ENCODE measurements at regions not wholly inside any gene's neighbourhood (a gene's known extent, or its start where the extent isn't known, plus 50 kb on each side); places are given as distances from the start of the nearest gene placed in this dataset.

DNA sequence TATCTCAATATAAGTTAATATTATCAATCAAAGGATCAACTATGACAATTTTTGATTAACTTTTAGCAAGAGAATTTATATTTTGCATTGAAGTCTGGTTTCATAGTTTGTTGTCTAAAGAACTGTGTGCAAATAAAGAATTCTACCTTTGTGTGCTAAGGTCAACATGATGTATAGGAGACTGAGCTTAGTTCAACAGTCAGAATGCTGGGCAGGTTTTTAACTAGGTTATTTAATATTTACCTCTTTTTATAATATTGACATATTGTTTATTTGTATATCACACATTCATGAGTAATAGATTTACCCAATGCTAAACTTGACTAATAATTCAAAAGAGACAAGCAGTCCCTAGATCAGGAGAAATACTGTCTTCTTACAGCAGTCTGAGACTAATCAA lies 831.4 kb downstream of the DSC3 start:
- DNase-seq (ENCODE audit: low read depth), result no peak
- no peak overlapping the region for H3K4me3 ChIP-seq (ENCODE audit: low read depth, low read length)
- TF ChIP-seq, protein P1, sequence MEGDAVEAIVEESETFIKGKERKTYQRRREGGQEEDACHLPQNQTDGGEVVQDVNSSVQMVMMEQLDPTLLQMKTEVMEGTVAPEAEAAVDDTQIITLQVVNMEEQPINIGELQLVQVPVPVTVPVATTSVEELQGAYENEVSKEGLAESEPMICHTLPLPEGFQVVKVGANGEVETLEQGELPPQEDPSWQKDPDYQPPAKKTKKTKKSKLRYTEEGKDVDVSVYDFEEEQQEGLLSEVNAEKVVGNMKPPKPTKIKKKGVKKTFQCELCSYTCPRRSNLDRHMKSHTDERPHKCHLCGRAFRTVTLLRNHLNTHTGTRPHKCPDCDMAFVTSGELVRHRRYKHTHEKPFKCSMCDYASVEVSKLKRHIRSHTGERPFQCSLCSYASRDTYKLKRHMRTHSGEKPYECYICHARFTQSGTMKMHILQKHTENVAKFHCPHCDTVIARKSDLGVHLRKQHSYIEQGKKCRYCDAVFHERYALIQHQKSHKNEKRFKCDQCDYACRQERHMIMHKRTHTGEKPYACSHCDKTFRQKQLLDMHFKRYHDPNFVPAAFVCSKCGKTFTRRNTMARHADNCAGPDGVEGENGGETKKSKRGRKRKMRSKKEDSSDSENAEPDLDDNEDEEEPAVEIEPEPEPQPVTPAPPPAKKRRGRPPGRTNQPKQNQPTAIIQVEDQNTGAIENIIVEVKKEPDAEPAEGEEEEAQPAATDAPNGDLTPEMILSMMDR (IDR thresholded peaks at IDR 0.05; ENCODE audit: insufficient read depth, low read depth, low read length, missing control alignments), result no peak

DNA sequence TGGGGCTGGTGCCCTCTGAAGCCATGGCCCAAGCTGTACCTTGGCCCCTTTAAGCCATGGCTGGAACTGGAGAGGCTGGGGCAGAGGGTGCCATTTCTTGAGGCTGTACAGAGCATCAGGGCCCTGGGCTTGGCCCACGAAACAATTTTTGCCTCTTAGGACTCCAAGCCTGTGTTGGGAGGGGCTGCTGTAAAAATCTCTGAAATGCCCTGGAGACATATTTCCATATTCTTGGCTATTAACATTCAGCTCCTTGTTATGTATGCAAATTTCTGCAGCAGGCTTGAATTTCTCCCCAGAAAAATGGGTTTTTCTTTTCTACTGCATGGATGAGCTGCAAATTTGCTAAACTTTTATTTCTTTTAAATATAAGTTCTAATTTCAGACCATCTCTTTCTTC lies 834.0 kb downstream of the DSC3 start:
- no peak for DNase-seq (ENCODE audit: low read depth)
- TF ChIP-seq, protein P1 (IDR thresholded peaks at IDR 0.05; ENCODE audit: insufficient read depth, low read depth, low read length, missing control alignments), result no peak
- H3K4me3 ChIP-seq (ENCODE audit: low read depth, low read length), result no peak overlapping the region

DNA sequence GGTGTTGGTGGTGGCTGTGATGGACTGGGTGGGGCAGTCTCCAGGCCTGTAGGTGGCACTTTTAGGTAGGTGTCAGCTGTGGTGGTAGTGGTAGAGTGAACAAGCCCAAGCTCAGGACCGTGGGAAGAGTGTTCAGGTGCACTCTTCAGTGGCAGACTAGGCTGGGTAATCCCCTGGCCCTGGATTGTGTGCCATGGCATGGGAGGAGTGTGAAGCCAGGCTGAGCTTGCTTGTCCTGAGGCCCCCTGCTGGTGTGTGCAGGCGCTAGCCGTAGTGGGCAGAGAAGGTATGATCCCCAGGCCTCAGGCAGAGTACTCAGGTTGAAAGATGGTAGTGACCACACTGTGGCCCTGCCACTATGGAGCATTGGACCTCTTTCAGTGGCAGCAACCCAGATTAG lies 850.3 kb downstream of the DSC3 start:
- H3K4me3 ChIP-seq (ENCODE audit: low read depth, low read length), result no peak overlapping the region
- TF ChIP-seq, protein P1 (IDR thresholded peaks at IDR 0.05; ENCODE audit: insufficient read depth, low read depth, low read length, missing control alignments), result peak; percentile 3
- peak; percentile 0 for DNase-seq (ENCODE audit: low read depth)

DNA sequence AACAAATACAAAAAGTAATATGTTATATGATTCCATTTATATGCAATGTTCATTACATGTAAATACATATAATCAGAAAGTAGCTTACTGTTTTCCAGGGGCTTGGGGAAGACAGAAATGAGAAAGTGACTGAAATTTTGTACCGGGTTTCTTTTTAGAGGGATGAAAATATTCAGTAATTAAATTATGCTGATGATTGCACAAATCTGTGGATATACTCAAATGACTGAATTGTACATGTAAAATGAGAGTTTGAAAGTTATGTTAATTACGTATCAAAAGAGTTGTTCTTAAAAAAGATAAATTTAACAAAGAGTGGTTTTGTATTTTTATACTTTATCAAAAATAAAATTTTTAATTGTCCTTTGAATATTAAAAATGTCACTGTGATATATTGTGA lies 856.3 kb downstream of the DSC3 start:
- no peak overlapping the region for H3K4me3 ChIP-seq (ENCODE audit: low read depth, low read length)
- TF ChIP-seq, protein P1 (IDR thresholded peaks at IDR 0.05; ENCODE audit: insufficient read depth, low read depth, low read length, missing control alignments), result no peak
- no peak for DNase-seq (ENCODE audit: low read depth)

DNA sequence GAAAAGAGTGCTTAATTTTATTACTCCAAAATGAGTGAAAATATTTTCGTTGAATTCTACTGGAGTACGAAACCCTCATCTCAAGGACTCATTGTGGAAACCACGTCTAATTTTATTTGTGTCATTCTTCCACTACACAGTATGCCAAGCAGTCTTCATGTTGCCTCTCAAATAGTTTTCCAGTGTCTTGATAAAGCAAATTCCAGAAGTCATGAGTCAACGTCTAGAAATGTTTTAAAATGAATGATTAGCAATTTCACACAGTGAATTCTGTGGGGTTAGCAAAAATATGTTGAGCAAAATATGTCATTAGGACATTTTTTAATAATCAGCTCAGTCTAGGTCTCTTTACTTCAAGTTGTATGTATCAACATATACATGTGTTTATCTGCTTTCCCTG lies 865.5 kb downstream of the DSC3 start:
- H3K4me3 ChIP-seq (ENCODE audit: low read depth, low read length), result no peak overlapping the region
- no peak for DNase-seq (ENCODE audit: low read depth)
- TF ChIP-seq, protein P1 (IDR thresholded peaks at IDR 0.05; ENCODE audit: insufficient read depth, low read depth, low read length, missing control alignments), result no peak

DNA sequence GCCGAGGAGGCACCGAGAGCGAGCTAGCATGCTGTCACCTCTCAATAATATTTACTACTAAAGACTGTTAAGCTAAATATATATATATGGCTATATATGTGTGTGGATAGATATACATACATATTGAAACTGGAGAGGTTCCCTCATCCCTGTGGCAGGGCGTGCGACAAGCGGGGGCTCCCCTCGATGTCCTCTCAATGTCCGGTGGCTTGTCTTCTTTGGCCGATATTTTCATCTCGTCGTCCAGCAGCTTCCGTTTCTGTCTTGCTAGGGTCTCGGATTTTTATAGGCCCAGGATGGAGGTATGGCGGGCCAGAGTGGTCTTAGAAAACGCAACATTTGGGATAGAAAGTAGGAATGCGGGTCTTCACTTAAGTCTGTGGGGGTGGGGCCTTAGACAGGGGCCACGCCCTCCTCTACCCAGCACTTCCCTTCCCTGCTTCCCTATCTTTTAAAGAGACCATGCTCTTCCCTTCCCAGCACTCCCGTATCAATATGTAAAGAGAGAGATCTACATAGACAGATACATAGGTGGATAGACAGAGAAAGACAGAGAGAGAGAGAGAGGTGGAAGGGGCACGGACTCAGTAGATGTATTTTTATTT lies 866.8 kb downstream of the DSC3 start:
- no peak for DNase-seq (ENCODE audit: low read depth)
- H3K4me3 ChIP-seq (ENCODE audit: low read depth, low read length), result no peak overlapping the region
- TF ChIP-seq, protein P1 (IDR thresholded peaks at IDR 0.05; ENCODE audit: insufficient read depth, low read depth, low read length, missing control alignments), result no peak

DNA sequence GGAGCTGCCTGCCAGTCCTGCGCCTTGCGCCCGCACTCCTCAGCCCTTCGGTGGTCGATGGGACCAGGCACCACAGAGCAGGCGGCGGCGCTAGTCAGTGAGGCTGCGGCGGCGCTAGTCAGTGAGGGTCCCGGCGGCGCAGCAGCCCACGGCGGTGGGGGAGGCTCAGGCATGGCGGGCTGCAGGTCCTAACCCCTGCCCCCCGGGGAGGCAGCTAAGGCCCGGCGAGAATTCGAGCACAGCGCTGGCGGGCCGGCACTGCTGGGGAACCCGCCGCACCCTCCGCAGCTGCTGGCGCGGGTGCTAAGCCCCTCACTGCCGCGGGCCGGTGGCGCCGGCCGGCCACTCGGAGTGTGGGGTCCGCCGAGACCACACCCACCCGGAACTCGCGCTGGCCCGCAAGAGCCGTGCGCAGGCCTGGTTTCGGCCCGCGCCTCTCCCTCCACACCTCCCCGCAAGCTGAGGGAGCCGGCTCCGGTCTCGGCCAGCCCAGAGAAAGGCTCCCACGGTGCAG lies 867.4 kb downstream of the DSC3 start:
- no peak overlapping the region for H3K4me3 ChIP-seq (ENCODE audit: low read depth, low read length)
- DNase-seq (ENCODE audit: low read depth), result no peak
- TF ChIP-seq, protein P1 (IDR thresholded peaks at IDR 0.05; ENCODE audit: insufficient read depth, low read depth, low read length, missing control alignments), result no peak

Measured in GM12865 (cell line).